NCI-H1694 treated with DMSO at 0.1 percent for 48 hours (cell line): ENCODE measurements at regions not wholly inside any gene's neighbourhood (a gene's known extent, or its start where the extent isn't known, plus 50 kb on each side); places are given as distances from the start of the nearest gene placed in this dataset.
A peak's percentile ranks its signal among the peaks of the same experiment; 100 is the strongest.

Experiments used
- DNase-seq: peaks from one replicate; lab custom pipeline; 2025; lab: John Stamatoyannopoulos, UW

GRCh38 chr2:64403426-64403825, 50.5 kb upstream of the LGALSL start:
- no peak for DNase-seq

- DNase-seq = peak; percentile 16
Measured at GRCh38 chr2:64404002-64404731, 49.8 kb upstream of the LGALSL start.
